ELR (cell line): ENCODE measurements at regions not wholly inside any gene's neighbourhood (a gene's known extent, or its start where the extent isn't known, plus 50 kb on each side); places are given as distances from the start of the nearest gene placed in this dataset.

Source experiments
- DNase-seq: peaks from one replicate; pipeline ENCODE4 v3.0.0-alpha.2; 2015; ENCODE audit warnings: low read depth

DNA sequence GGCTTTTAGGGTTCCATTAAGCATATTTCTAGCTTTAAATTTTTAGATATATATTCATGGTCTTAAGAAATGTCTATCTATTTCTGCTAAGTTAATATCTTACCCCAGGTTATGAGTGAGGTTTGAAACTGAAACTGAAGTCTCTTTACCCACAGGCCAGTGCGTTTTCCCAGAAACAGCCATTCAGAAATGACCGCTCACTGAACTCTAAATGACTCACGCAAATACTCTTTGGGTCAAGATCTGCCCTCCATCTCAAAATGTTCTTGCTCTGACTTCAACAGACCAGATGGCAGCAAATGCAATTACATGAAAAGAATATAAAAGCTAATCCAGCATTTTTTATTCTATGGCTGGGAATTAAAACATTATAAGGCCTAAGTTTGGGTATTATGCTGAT is 315.2 kb downstream of the TDRD15 start:
- peak; percentile 3 for DNase-seq

GRCh38 chr2:21441442-21441841 is 317.7 kb downstream of the TDRD15 start:
- no peak for DNase-seq

GRCh38 chr2:21443494-21444105 is 319.8 kb downstream of the TDRD15 start:
- DNase-seq, result no peak

DNA sequence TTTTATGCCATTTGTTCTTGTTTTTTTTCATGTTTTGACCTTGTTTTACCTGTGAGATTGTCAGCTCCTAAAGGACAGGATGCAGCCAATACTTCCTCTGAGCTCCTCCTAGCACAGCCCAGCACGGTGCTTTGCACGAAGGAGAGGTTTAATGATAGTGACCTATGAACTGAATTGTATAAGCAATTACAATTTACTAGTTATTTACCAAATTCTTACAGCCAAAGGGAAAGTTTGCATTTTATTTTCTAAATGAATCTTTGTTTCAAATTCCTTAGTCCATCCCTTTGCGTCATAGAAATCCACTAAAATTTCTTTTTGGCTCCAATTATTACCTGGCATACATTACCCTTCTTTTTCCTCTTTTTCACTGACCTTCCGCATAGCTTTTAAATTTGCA is 326.1 kb downstream of the TDRD15 start:
- no peak for DNase-seq

DNA sequence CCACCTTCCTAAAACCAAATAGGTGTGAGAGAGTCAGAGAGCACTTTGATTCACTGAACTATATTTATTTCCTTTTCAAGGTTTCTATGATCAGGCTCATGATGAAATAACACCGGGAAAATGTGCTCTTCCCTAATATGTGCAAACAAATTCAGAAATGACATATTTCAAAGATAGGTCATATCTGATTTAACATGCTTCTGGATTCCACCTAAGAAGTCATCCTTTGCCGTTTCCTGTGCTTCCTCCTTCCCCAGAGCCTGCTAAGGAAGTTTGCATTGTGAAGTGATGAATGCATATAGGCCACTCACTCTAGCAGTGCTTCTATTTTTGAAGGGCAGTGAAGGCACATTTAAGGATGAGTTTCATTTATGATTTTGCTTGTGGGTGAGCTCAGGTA is 327.6 kb downstream of the TDRD15 start:
- peak; percentile 33 for DNase-seq

- no peak for DNase-seq
These were observed 328.5 kb downstream of the TDRD15 start for GRCh38 chr2:21452263-21452662.

GRCh38 chr2:21452678-21453077 is 328.9 kb downstream of the TDRD15 start:
- no peak for DNase-seq

GRCh38 chr2:21453723-21454450 is 330.1 kb downstream of the TDRD15 start:
- DNase-seq, result no peak

- no peak for DNase-seq
These were observed 331.1 kb downstream of the TDRD15 start for GRCh38 chr2:21454839-21455238.

DNA sequence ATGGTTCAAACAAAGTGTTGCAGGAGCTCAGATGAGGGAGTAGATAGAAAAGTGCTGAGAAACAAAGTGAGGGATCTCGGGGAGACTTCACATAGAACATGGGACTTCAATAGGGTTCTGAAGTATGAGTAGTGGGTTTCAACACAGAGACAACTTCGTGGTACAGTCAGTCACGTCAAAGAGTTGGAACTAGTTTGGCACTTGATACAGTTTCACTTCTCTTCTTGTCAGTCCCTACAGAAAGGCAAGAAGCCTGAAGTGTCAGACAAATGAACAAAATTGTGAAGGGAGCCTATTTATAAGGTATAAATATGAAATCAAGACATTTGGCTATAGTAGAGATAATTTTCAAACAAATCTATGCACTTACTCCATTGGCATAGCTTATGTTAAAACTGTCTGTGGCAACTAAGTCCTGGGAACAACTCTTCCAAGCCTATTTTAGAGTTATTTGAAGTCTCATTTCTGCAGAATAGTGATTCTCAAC is 338.0 kb downstream of the TDRD15 start:
- no peak for DNase-seq

DNA sequence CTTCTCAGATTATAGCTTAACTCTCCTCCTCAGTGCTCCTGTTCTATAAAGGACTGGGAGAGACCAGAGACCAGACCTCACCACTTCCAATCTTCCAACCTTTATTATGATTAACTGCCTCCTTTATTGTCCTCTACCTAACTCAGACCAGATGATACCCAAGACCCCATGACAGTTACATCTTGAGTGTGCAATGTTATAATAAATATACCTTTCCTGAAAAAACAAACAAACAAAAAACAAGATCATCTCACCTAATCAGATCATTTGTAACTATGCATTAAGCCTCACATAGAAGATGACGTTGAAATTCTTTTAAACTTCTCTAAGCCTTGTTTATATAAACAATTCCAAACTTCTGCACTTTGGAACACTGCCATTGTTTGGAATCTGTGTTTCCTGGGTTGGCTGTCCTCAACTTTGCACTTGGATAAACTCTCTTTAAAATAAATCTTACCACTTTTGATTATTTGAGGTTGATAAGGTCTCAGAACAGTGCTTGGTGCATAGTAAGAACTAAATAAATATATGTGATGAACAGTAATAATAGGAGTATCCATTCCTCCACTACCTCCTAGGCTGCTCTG is 342.7 kb downstream of the TDRD15 start:
- DNase-seq, result no peak

DNA sequence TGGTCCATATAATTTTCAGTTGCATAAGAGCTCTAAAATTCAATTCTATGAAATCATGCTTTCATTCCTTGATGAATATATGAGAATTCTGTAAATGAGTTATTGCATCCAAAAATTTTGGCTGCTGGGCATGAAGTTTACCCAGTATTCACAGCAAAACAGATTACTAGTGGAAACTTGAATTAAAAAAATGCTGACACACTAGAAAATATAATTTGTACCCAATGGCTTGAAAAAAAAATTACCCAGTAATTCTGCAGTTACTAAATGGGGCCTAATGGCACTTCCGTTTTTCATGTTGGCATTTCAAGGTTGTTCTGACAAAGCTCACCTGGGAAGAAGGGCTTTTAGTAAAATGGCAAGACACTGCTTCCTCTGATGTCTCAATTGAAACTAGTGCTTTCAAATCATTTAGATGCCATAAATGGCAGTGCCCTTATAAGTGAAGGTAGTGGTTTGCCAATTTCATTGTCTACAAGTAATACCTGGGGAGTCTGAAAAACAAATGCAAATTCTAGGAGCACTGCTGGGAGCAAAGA is 343.6 kb downstream of the TDRD15 start:
- DNase-seq, result no peak

GRCh38 chr2:21467910-21468309 is 344.1 kb downstream of the TDRD15 start:
- DNase-seq, result peak; percentile 7

GRCh38 chr2:21468624-21469023 is 344.9 kb downstream of the TDRD15 start:
- no peak for DNase-seq

DNA sequence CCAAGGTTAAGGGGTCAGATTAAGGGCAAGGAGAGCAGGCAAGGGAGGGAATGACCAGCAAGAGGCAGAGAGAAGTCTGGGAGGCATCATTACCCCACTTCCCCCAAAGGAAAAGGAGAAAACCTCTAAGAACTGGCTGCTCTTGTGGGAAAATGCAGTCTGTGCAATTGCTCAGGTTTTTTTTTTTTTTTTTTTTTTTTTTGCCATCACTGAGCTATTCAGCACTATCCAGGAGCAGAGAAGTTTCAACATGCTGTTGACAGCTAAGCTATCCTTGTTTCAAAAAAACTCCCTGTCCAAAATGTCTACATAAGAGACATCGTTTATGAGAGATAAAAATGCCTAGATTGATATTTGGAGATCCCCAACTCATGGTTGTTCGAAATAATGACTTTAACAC is 345.4 kb downstream of the TDRD15 start:
- DNase-seq, result no peak

GRCh38 chr2:21469564-21469963 is 345.8 kb downstream of the TDRD15 start:
- DNase-seq, result no peak

DNA sequence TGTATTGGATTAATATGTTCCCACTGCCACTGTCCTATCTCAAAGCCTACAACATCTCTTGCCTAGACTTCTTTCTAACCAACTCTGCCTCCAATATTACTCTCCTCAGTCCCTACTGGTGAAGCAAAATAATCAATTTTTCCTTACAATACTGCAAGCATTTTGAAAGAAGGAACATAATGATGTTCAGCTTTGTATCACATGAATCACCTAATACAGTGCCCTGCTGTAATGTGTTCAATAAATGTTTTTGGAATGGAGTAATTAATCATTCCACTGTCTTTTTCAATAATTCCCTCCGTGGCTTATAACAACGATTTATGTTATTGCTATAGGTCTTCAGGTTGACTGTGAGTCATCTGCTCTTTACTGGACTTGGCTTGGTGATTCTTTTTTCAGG is 356.4 kb downstream of the TDRD15 start:
- no peak for DNase-seq

- no peak for DNase-seq
These were observed 360.9 kb downstream of the TDRD15 start for GRCh38 chr2:21484643-21485042.

- DNase-seq, result no peak
These were observed 362.7 kb downstream of the TDRD15 start for GRCh38 chr2:21486445-21486844.

- no peak for DNase-seq
These were observed 365.3 kb downstream of the TDRD15 start for GRCh38 chr2:21489080-21489479.

DNA sequence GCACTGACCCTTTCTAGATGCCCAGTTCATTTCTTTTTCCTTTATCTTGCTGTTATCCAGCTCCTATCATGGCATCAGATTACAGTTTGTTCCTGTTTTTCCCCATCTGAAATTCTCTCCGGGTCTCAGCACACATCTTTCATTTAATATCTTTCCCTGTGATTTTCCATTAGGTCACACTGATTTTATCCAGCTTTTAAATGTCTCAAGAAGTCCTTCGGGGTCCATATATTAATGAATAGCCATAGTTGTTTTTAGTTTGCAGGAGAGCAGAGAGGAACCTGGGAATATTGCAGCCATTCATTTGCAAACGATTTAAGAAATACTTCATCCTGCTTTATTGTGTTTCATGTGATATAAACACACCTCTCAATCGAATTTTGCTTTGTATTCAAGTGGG is 374.2 kb downstream of the TDRD15 start:
- no peak for DNase-seq

DNA sequence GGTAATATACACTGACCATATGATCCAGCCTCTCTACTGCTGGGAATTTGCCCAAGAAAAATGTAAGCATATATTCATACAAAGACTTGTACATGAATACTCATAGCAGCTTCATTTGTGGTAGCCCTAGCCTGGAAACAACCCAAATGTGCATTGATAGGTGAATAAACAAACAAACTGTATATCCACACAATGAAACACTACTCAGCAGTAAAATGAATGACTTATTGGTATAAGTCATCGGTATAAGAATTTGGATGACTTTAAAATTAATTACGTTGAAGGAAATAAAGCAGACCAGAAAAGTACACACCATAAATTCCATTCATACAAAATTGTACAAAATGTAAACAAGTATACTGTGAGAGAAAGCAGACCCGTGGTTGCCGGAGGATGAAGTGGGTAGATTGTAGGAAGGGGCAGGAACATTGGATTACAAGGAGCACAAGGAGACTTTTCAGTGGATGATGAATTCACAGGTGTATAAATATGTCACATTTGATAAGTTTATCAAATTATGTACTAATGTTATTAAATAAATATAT is 376.7 kb downstream of the TDRD15 start:
- DNase-seq, result no peak
